Testis (tissue), 2 donors: ENCODE measurements at regions not wholly inside any gene's neighbourhood (a gene's known extent, or its start where the extent isn't known, plus 50 kb on each side); places are given as distances from the start of the nearest gene placed in this dataset.

ENCODE experiments used
- DNase-seq: peaks from one replicate; pipeline ENCODE4 v3.0.0-alpha.2; 2019
- H3K27ac ChIP-seq, 2 donors: fragments of 200-600 bp; sonication (generic); one replicate each; pipeline ENCODE4 v1.5.1; 2019
- H3K27me3 ChIP-seq: fragments of 200-600 bp; sonication (generic); one replicate; pipeline ENCODE4 v1.5.1; 2019
- H3K36me3 ChIP-seq: fragments of 200-600 bp; sonication (generic); one replicate; pipeline ENCODE4 v1.5.1; 2017; ENCODE audit warnings: low read depth; ENCODE audit errors: missing control alignments
- H3K4me1 ChIP-seq: fragments of 200-600 bp; sonication (generic); one replicate; pipeline ENCODE4 v1.5.1; 2019
- H3K4me3 ChIP-seq, 2 donors: fragments of 200-600 bp; sonication (generic); one replicate each; pipeline ENCODE4 v1.5.1; 2017 to 2019
- H3K9me3 ChIP-seq: fragments of 200-600 bp; sonication (generic); one replicate; pipeline ENCODE4 v1.5.1; 2017
- CTCF ChIP-seq, 3 experiments: fragments of 450-650 bp in 2 of 3; fragments of 200-600 bp in 1 of 3; sonication (generic) in 1 of 3; IDR thresholded peaks; one replicate each; pipeline ENCODE4 v1.5.1; 2016 to 2019; ENCODE audit warnings: antibody characterized with exemption in 3 of 3, mild to moderate bottlenecking in 2 of 3, moderate library complexity in 1 of 3
- POLR2A ChIP-seq: fragments of 450-650 bp; IDR thresholded peaks from one replicate; pipeline ENCODE4 v1.6.1; 2017; ENCODE audit warnings: antibody characterized with exemption, mild to moderate bottlenecking, moderate library complexity
- WGBS, 2 donors: methylation state at CpG; one replicate each; pipeline ENCODE4 v1.1.5; 2018; 5-methylcytosine and 5-hydroxymethylcytosine counted together
- intact Hi-C: fragments of 100-400 bp; cut with DNase I; formaldehyde crosslinking; loops from one replicate; pipeline ENCODE4 v1.15.1; 2023; ENCODE audit warnings: low total_unique reads

- intact Hi-C loops = no loop called here
- TF ChIP-seq CTCF (IDR thresholded peaks at IDR 0.05) (no peak), POLR2A (no peak)
- WGBS, 2 donors = 87 to 95% methylated on average over 4 of the region's 4 CpGs
- no peaks in the 10 kb centered on the region for H3K9me3 ChIP-seq
- no peak overlapping the region for H3K27ac ChIP-seq
- no peak for DNase-seq
- no peaks in the 10 kb centered on the region for H3K27me3 ChIP-seq
- H3K4me1 ChIP-seq = peaks cover 2% of the 10 kb centered on the region
- H3K36me3 ChIP-seq = no peaks in the 10 kb centered on the region
- no peak overlapping the region for H3K4me3 ChIP-seq
These were observed 132.6 kb downstream of the CEBPB start for GRCh38 chr20:50323209-50323608.

GRCh38 chr20:50323777-50324775 is 133.4 kb downstream of the CEBPB start:
- peaks cover 2% of the 10 kb centered on the region for H3K4me1 ChIP-seq
- H3K4me3 ChIP-seq = no peak overlapping the region
- no peaks in the 10 kb centered on the region for H3K27me3 ChIP-seq
- no peak overlapping the region for H3K27ac ChIP-seq
- TF ChIP-seq CTCF (IDR thresholded peaks at IDR 0.05) = no peak
- intact Hi-C loops = no loop called here
- no peaks in the 10 kb centered on the region for H3K9me3 ChIP-seq
- H3K36me3 ChIP-seq = no peaks in the 10 kb centered on the region
- DNase-seq = no peak
- 84 to 90% methylated on average over 5 of the region's 5 CpGs for WGBS, 2 donors

DNA sequence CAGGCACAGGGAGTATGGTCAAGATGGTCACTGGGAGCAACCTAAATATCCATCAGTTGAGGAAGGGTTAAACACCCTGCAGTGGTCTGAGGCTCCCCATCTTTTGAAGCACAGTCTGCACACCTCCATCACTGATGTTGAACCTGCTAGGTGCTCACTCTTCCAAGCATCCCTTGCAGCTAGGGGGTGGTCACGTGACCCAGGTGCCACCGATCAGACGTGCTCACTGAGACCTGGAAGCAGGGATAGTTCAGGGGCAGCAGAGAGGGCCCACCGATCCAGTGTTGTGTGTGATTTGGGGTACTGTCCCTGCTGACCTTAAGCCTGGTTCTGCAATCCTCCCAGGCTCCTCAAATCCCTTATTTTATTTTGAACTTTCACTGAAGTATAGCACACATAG is 134.6 kb downstream of the CEBPB start:
- intact Hi-C loops = no loop called here
- Histone ChIP-seq H3K4me3 (no peak overlapping the region), H3K4me1 (peaks cover 2% of the 10 kb centered on the region), H3K27me3 (no peaks in the 10 kb centered on the region), H3K36me3 (no peaks in the 10 kb centered on the region), H3K27ac (no peak overlapping the region), H3K9me3 (no peaks in the 10 kb centered on the region)
- 89% methylated on average over 4 of the region's 4 CpGs; no CpG with 5 or more reads in 1 of the 2 donors for WGBS, 2 donors
- TF ChIP-seq CTCF (IDR thresholded peaks at IDR 0.05) (no peak), POLR2A (no peak)
- no peak for DNase-seq

GRCh38 chr20:50325651-50326050 is 135.0 kb downstream of the CEBPB start:
- no peaks in the 10 kb centered on the region for H3K27me3 ChIP-seq
- no peak for TF ChIP-seq POLR2A
- no peak for TF ChIP-seq CTCF (IDR thresholded peaks at IDR 0.05)
- H3K36me3 ChIP-seq = no peaks in the 10 kb centered on the region
- DNase-seq = no peak
- H3K4me3 ChIP-seq = no peak overlapping the region
- peaks cover 2% of the 10 kb centered on the region for H3K4me1 ChIP-seq
- no peak overlapping the region for H3K27ac ChIP-seq
- no peaks in the 10 kb centered on the region for H3K9me3 ChIP-seq
- WGBS, 2 donors = 87 to 88% methylated on average over 3 of the region's 3 CpGs
- intact Hi-C loops = no loop called here

GRCh38 chr20:50327666-50328065 is 137.0 kb downstream of the CEBPB start:
- no peaks in the 10 kb centered on the region for H3K9me3 ChIP-seq
- H3K27me3 ChIP-seq = no peaks in the 10 kb centered on the region
- no peak overlapping the region for H3K4me3 ChIP-seq
- no peak overlapping the region for H3K27ac ChIP-seq
- no peak for DNase-seq
- H3K4me1 ChIP-seq = no peaks in the 10 kb centered on the region
- WGBS, 2 donors = 68 to 79% methylated on average over 2 of the region's 2 CpGs
- intact Hi-C loops = no loop called here
- TF ChIP-seq CTCF (IDR thresholded peaks at IDR 0.05) = no peak
- TF ChIP-seq POLR2A = no peak
- no peaks in the 10 kb centered on the region for H3K36me3 ChIP-seq
